ENCODE measurements at regions not wholly inside any gene's neighbourhood (a gene's known extent, or its start where the extent isn't known, plus 50 kb on each side); places are given as distances from the start of the nearest gene placed in this dataset.

DNA sequence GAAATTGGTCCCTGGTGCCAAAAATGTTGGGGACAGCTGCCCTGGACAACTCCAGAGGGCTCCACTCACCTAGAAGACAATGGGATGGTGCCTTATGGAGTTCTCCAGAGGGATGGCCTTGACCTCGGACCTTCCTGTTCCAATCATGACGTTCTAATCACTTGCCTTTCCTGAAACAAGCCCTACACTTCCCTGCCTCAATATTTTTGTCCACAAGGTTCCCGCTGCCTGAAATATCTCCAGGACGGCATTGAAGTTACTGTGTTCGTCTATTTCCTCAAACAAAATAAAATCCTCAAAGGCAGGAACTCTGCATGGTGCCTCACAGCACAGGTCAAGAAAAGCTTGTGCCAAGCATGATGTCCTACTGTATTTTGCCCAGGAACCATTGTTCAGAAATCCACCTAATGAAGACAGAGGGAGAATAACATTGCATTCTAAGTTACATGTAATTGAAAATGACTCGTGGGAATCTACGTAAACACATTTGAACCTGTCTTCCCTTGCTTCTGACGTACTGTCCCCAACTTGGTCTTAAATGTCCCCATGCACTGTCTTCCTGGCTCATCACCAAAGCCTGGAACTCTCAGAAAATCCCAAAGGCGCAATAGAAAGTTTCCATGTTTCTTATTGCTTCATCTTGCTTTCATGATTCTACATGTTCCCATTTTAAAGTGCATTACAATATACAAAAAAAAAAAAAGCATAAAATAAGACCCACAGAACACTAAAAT, 342.3 kb upstream of the NRP1 start:
- H3K27ac ChIP-seq (ENCODE audit: low read depth, low read length), result no peak overlapping the region
- no peak for TF ChIP-seq EZH2phosphoT487 (IDR thresholded peaks at IDR 0.05; ENCODE audit: borderline replicate concordance, low read length)
- TF ChIP-seq, protein P1, sequence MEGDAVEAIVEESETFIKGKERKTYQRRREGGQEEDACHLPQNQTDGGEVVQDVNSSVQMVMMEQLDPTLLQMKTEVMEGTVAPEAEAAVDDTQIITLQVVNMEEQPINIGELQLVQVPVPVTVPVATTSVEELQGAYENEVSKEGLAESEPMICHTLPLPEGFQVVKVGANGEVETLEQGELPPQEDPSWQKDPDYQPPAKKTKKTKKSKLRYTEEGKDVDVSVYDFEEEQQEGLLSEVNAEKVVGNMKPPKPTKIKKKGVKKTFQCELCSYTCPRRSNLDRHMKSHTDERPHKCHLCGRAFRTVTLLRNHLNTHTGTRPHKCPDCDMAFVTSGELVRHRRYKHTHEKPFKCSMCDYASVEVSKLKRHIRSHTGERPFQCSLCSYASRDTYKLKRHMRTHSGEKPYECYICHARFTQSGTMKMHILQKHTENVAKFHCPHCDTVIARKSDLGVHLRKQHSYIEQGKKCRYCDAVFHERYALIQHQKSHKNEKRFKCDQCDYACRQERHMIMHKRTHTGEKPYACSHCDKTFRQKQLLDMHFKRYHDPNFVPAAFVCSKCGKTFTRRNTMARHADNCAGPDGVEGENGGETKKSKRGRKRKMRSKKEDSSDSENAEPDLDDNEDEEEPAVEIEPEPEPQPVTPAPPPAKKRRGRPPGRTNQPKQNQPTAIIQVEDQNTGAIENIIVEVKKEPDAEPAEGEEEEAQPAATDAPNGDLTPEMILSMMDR (IDR thresholded peaks at IDR 0.05; ENCODE audit: low read depth, low read length, poor library complexity, severe bottlenecking), result no peak
- H3K4me3 ChIP-seq (ENCODE audit: low read length), result no peak overlapping the region
- no peaks in the 10 kb centered on the region for H3K79me2 ChIP-seq (ENCODE audit: control insufficient read depth, low read length)
- H3K4me1 ChIP-seq (ENCODE audit: control insufficient read depth, low read length), result no peaks in the 10 kb centered on the region
- no peaks in the 10 kb centered on the region for H3K9me3 ChIP-seq (ENCODE audit: control insufficient read depth, insufficient read depth, low read length)
- no peaks in the 10 kb centered on the region for H3K36me3 ChIP-seq (ENCODE audit: control insufficient read depth, low read length)
- no peaks in the 10 kb centered on the region for H4K20me1 ChIP-seq (ENCODE audit: control insufficient read depth, insufficient read depth, low read depth, low read length)
- H3K9me2 ChIP-seq (replicated peaks; ENCODE audit: control insufficient read depth, low read length), result no peaks in the 10 kb centered on the region
- H3K4me2 ChIP-seq (ENCODE audit: low read length), result no peak overlapping the region
- no peaks in the 10 kb centered on the region for H3K27me3 ChIP-seq (ENCODE audit: control insufficient read depth, low read length)
- H3F3A ChIP-seq (ENCODE audit: control insufficient read depth, insufficient read depth), result no peaks in the 10 kb centered on the region

DNA sequence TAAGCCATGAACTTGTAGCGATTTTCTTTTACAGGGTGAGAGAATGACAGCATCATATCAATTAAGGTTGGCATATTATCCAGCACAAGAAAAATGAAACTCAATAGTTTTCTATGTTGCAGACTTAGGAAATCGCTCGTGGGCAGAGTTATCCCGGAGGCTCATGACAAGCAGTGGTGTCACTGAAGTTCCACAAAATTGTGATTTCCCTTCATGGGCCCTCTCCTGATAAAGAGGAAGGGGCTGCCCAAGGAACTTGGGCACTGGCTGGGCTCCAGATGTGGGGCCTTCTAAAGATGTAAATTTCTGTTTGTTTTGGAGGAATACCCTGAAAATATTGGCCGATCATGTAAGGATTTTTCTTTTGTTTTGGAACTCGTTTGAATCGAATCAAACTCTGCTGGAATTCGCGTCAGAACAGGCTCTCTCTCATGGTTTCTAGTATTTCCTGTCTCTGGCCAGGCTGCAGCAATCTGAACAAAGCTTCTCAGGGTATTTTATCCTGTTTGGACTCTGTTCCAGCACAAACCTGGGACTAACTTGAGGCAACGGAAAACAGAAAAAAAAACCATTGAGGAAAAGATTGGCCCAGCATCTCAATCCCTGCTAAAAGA, 340.6 kb upstream of the NRP1 start:
- TF ChIP-seq, protein P1 (IDR thresholded peaks at IDR 0.05; ENCODE audit: low read depth, low read length, poor library complexity, severe bottlenecking), result no peak
- TF ChIP-seq EZH2phosphoT487 (IDR thresholded peaks at IDR 0.05; ENCODE audit: borderline replicate concordance, low read length), result no peak
- Histone ChIP-seq H3K79me2 (ENCODE audit: control insufficient read depth, low read length) (no peaks in the 10 kb centered on the region), H3K4me3 (ENCODE audit: low read length) (no peak overlapping the region), H3K9me3 (ENCODE audit: control insufficient read depth, insufficient read depth, low read length) (no peaks in the 10 kb centered on the region), H3K4me2 (ENCODE audit: low read length) (no peak overlapping the region), H3K27me3 (ENCODE audit: control insufficient read depth, low read length) (no peaks in the 10 kb centered on the region), H3K9me2 (replicated peaks; ENCODE audit: control insufficient read depth, low read length) (no peaks in the 10 kb centered on the region), H3K36me3 (ENCODE audit: control insufficient read depth, low read length) (no peaks in the 10 kb centered on the region), H3K27ac (ENCODE audit: low read depth, low read length) (no peak overlapping the region), H4K20me1 (ENCODE audit: control insufficient read depth, insufficient read depth, low read depth, low read length) (no peaks in the 10 kb centered on the region), H3F3A (ENCODE audit: control insufficient read depth, insufficient read depth) (no peaks in the 10 kb centered on the region), H3K4me1 (ENCODE audit: control insufficient read depth, low read length) (no peaks in the 10 kb centered on the region)

DNA sequence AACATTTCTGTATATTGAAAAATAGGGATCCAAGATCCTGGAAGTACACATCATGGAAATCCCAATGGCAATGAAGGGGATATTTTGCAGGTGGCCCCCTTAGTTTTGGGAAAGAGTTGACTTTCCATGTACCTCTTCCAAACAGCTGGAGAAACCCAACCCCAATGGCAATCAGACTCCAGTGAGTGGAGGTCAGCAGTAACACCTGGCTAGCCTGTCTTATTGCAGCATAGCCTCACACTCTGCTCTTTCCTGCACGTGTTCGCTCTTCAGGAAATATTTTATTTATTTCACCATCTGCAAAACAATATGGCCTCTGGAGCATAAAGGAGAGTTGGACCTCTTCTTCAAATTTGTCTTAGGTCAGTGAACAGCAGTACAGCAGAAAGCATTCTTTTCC, 340.0 kb upstream of the NRP1 start:
- Histone ChIP-seq H3K9me3 (ENCODE audit: control insufficient read depth, insufficient read depth, low read length) (no peaks in the 10 kb centered on the region), H3K36me3 (ENCODE audit: control insufficient read depth, low read length) (no peaks in the 10 kb centered on the region), H3K4me1 (ENCODE audit: control insufficient read depth, low read length) (no peaks in the 10 kb centered on the region), H3K9me2 (replicated peaks; ENCODE audit: control insufficient read depth, low read length) (no peaks in the 10 kb centered on the region), H3K27me3 (ENCODE audit: control insufficient read depth, low read length) (no peaks in the 10 kb centered on the region), H3K4me3 (ENCODE audit: low read length) (no peak overlapping the region), H3K79me2 (ENCODE audit: control insufficient read depth, low read length) (no peaks in the 10 kb centered on the region), H3K4me2 (ENCODE audit: low read length) (no peak overlapping the region), H3K27ac (ENCODE audit: low read depth, low read length) (no peak overlapping the region), H3F3A (ENCODE audit: control insufficient read depth, insufficient read depth) (no peaks in the 10 kb centered on the region), H4K20me1 (ENCODE audit: control insufficient read depth, insufficient read depth, low read depth, low read length) (no peaks in the 10 kb centered on the region)
- TF ChIP-seq, protein P1 (IDR thresholded peaks at IDR 0.05; ENCODE audit: low read depth, low read length, poor library complexity, severe bottlenecking), result no peak
- no peak for TF ChIP-seq EZH2phosphoT487 (IDR thresholded peaks at IDR 0.05; ENCODE audit: borderline replicate concordance, low read length)
